NCI-H128 (cell line): ENCODE measurements at regions not wholly inside any gene's neighbourhood (a gene's known extent, or its start where the extent isn't known, plus 50 kb on each side); places are given as distances from the start of the nearest gene placed in this dataset.

Experiments used
- DNase-seq: peaks from one replicate; lab custom pipeline; 2025; ENCODE audit not compliant: unreplicated experiment; lab: John Stamatoyannopoulos, UW

DNA sequence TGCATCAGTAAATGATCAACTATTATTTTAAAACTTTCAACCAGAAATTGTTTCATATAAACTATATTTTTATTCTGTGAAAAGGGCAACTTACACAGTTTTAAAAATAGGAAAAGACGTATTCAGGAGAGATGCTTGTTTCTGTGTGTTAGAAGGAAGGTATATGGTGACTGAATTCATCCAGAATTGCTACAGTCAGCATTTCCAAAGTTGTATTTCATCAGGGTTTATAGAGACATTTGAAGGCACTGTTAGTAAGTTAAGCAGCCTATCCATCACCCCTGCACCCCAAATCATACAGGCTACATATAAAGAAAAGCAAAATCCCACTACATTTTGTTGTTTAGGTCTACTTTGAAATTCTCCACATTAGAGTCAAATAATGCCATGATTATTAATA lies 716.0 kb downstream of the KCTD16 start:
- no peak for DNase-seq

GRCh38 chr5:144882739-144883283 lies 712.1 kb downstream of the KCTD16 start:
- no peak for DNase-seq

- DNase-seq: no peak
These were observed 709.8 kb downstream of the KCTD16 start for GRCh38 chr5:144880513-144880912.

- no peak for DNase-seq
These were observed 706.3 kb downstream of the KCTD16 start for GRCh38 chr5:144876990-144877389.

GRCh38 chr5:144873076-144873475 lies 702.4 kb downstream of the KCTD16 start:
- no peak for DNase-seq

GRCh38 chr5:144864118-144864517 lies 693.4 kb downstream of the KCTD16 start:
- DNase-seq: no peak

- DNase-seq: no peak
These were observed 686.8 kb downstream of the KCTD16 start for GRCh38 chr5:144857454-144857853.

DNA sequence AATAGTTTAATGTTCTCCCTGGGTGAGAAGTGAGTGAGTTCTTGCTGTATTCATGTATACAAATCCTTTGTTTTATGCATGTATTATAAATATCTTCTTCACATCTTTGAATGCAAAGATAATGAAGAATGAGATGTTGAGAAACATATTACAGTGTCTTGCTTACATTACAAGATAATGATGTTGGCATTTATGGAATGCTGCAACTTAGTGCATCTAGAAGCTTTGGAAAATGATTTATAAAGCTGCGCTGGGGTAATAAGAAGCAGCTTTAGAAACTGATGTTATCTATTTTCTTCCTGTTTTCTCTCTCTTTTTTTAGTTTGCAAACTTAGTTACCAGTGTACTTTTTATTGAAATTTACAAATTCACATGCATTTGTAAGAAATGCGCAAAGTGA lies 673.4 kb downstream of the KCTD16 start:
- no peak for DNase-seq

DNA sequence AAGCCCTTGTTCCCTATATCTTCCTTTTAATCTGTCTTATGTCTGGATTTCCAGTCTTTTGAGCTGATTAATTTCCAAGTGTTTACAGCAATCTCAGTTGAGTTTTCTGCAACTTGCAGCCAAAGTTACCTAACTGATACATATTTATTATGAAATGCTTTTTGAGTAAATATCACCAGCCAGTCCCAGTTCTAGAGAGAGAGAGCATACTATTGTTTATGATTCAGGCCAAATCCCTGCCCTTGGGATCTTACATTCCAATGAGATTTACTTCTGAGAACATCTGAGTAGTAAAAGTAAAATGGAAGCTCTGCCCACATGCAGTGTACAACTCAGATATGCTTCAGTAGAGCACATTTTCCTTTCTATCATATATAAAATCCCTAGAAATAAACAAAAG lies 661.7 kb downstream of the KCTD16 start:
- DNase-seq: no peak

DNA sequence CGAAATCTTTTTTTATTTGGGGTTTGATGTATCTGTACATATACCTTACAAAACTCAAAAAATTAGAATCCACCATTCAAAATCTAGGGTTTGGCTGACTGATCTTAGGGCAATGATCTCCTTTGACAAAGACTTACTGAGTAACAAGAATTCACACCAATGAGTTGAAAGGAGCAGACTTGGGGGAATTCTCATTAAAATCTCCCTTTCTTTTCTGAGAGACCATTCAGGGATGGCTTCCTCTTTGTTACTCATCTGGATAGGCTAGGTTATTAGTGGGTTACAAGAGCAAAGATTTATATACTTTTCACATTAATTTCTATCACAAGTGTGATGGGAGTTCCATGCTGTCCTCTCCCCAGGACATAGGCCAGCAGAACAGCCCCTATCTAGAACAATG lies 661.0 kb downstream of the KCTD16 start:
- no peak for DNase-seq

DNA sequence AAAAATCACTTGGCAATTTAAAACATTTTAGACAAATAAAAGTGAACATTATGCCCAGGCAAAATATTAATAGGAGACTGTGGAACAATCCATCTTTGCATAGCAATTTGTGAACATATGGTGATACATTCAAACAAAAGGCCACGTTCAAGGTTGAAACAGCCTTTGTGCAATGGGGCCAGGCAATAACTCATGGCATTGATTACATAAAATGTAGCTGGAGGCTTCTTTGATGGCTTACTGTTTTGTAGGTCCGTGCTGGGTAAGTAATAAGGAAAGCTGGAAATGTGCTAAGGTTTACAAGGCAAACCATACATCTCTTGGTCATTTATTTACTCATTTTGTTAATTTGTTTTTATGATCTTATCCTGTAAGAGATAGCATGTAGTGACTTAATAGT lies 651.8 kb downstream of the KCTD16 start:
- DNase-seq: no peak

DNA sequence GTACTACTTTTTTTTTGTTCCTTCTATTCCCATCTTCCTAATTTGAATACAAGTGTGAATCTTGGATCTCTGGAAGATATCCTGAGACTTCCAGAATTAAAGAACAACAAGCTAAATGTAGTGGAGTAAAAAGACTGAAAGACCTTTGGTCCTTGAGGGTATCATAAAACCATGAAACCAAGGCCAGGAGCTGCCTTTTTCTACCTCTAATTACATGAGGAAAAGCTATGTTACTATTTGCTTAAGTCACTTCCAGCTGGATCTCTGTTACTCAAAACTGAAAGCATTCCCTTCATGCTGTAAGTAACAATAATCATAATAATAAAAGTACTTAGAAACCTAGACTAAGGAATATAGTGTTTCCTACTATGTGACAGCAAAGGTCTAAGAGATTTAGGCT lies 649.6 kb downstream of the KCTD16 start:
- no peak for DNase-seq

GRCh38 chr5:144815131-144815530 lies 644.5 kb downstream of the KCTD16 start:
- no peak for DNase-seq

GRCh38 chr5:144812763-144813162 lies 642.1 kb downstream of the KCTD16 start:
- DNase-seq: no peak

DNA sequence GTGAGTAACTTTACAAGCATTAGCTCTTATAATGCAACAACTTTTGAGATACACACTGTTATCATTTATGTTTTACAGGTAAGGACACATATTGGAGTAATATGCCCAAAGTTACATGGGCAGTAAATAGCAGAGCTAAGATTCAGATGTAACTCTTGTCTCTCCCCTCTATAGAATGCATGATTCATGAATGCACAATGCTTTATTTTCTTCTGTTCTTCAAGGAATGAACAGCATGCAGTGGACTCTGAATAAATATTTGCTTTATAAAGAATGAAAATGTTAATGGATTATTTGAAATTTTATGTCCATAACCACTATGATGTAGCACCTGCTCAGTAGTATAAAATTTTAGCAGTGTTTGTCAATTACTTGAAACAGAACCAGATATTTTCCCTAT lies 629.5 kb downstream of the KCTD16 start:
- DNase-seq: no peak

GRCh38 chr5:144798595-144798994 lies 627.9 kb downstream of the KCTD16 start:
- no peak for DNase-seq

- DNase-seq: no peak
These were observed 624.2 kb downstream of the KCTD16 start for GRCh38 chr5:144794922-144795321.

DNA sequence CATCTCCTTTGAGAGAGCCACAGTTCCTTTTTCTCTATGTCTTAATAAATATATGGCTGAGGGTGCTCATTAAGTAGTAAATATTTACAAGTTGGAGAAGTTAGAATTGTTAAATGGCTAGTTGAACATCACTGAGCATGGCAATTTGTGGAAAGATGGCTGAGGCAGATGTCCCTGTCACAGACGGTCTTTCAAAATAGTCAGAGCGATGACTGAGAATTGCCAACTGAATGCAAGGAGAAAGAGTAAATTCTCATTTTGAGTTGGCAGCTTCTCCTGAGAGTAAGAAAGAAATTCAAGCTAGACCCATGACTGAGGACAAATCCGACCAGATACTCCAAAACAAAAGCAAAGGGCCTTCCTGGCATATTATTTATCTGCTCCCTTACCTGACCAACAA lies 617.9 kb downstream of the KCTD16 start:
- no peak for DNase-seq

DNA sequence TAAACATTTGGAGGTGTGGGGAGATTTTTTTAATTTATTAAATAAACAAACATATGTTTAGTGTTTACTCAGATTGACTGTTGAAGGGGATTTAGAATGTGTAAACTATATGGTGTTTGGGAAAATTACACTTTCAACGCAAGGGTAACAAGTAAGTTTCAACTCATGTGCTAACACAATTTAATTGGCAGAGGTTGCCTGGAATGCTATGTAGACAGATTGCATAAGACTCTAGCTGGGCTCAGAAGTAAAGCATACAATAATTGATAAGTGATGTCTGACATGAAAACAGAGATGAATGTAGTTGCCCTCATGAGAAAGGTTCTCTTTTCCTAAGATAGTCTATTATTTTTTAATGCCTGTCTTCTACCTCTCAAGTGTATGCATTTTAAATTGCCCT lies 617.4 kb downstream of the KCTD16 start:
- DNase-seq: no peak

DNA sequence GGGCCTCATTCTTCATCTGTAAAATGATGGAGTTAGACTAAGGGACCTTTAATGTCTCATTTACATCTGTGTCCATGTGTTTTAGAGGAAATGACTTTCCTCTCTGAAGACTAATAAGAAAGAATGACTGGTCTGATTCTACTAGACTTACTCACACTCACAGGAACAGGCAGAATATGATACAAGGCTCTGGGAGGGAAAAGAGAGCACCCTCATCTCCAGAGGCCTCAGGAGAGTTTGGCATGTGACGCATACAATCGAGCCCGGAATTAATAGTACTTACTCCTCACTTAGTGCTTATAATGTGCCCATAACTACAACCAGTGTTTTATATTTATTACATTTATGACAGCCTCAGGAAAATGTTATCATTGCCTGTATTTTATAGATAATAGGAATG lies 608.7 kb downstream of the KCTD16 start:
- DNase-seq: no peak

- no peak for DNase-seq
These were observed 607.9 kb downstream of the KCTD16 start for GRCh38 chr5:144778561-144778960.

DNA sequence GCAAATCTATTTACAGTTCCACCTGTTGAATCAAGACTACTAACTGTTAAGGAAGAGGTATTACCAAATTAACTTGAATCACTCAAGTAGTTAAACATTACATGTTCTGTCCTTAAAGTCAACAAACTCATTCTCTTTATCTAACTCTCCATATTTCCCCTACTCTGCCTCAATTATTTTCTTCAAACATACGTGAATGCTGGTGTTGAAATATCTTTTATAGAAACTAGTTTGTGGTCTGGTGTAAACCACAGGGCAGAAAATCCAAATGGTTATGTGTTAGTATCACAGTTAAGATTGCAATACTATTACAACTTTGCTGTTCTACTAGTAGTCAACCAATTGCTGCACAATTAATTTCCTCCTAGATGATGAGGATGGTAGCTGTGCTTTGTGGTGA lies 603.5 kb downstream of the KCTD16 start:
- DNase-seq: no peak

DNA sequence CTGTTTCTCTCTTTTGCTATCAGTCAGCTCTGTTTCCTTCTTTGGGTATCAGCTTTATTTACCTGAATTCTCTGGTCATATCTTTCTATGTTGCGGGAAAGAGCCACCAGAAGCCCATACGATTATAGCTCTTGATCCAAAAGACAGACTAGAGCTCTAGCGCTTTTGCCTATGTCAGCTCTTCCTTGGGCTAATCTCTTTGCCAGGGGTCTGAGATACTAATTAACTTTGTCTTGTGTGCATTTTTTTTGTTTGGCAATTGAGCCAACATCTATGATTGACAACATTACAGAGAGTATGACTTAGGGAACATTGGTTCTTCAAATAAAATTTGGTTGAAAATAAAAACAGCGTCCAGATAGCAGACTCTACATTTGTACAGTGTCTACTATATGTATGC lies 603.0 kb downstream of the KCTD16 start:
- DNase-seq: no peak

- DNase-seq: no peak
These were observed 601.1 kb downstream of the KCTD16 start for GRCh38 chr5:144771802-144772201.
